GM18519 (cell line): ENCODE measurements at regions not wholly inside any gene's neighbourhood (a gene's known extent, or its start where the extent isn't known, plus 50 kb on each side); places are given as distances from the start of the nearest gene placed in this dataset.
"Not testable (repeated sequence)": the region's sequence is repeated elsewhere in the genome, so short reads cannot be mapped to it uniquely, and the experiment has no call there.

Source experiments
- ATAC-seq: cut with Tn5 transposase; IDR thresholded peaks from one replicate; pipeline ENCODE4 v1.9.1; 2021; ENCODE audit warnings: mild to moderate bottlenecking, moderate library complexity; ENCODE audit not compliant: unreplicated experiment, low FRiP score

GRCh38 chr10:56596257-56596656 lies 235.2 kb upstream of the ZWINT start:
- no peak for ATAC-seq

DNA sequence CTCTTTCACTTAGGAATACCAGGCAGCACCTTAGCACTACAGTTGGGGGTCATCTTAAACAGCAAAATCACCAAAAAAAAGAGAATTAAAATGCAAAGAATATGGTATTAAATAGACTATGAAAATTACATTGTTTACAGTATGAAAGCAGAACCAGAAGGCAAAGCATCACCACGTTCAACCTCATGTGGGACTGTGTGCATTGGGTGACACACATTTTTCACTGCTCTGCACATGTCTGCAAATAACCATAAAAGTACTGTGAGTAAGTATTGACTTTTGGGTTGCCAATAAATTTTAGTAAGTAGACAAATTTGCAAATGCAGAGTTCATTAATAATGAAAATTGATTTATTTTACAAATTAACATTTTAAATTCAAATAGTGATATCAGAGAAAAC lies 232.1 kb upstream of the ZWINT start:
- no peak for ATAC-seq

DNA sequence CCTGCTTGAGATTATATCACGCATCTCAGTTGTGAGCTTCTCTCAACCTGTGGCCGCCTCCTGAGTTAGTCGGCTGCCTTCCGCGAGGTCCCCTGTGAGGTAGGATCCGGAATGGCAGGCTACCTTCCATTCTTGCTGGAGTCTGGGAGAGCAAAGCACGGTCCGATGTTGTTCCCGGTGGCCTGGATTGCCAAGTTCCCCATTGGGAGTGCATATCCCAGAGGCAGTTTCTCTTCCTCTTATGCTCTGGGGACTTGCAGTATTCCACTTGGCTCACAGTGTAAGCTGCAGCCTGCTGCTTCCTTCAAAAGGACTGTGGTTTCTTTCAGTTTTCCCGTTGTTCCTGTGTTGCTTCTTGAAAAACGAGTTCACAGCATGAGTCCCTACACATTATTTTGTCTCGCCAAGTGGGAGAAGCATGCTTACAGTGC lies 225.4 kb upstream of the ZWINT start:
- no peak for ATAC-seq

GRCh38 chr10:56585447-56586171 lies 224.6 kb upstream of the ZWINT start:
- ATAC-seq: no peak

- ATAC-seq: no peak
Observed at GRCh38 chr10:56583316-56583715, 222.3 kb upstream of the ZWINT start.

DNA sequence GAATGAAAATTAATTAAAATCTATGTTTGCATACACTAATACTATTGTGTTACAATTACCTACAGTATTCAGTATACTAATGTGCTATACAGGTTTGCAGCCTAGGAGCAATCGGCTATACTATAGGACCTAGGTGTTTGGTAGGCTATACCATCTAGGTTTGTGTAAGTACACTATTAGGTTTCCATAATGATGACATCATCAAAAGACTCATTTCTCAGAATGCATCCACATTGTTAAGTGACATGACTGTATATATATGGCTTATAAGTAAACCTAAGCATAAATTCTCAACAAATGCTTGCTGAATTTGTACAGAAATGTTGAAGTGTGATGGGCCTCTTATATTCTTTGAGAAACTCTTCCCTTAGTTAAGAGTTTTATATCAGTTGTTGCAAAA lies 206.5 kb upstream of the ZWINT start:
- no peak for ATAC-seq

- no peak for ATAC-seq
Observed at GRCh38 chr10:56561336-56561735, 200.3 kb upstream of the ZWINT start.

GRCh38 chr10:56551037-56551436 lies 190.0 kb upstream of the ZWINT start:
- ATAC-seq: no peak

- no peak for ATAC-seq
Observed at GRCh38 chr10:56547163-56547562, 186.1 kb upstream of the ZWINT start.

- no peak for ATAC-seq
Observed at GRCh38 chr10:56537984-56538383, 176.9 kb upstream of the ZWINT start.

GRCh38 chr10:56522166-56522565 lies 161.1 kb upstream of the ZWINT start:
- no peak for ATAC-seq

- no peak for ATAC-seq
Observed at GRCh38 chr10:56508562-56508961, 147.5 kb upstream of the ZWINT start.

- ATAC-seq: no peak
Observed at GRCh38 chr10:56507033-56507432, 146.0 kb upstream of the ZWINT start.

DNA sequence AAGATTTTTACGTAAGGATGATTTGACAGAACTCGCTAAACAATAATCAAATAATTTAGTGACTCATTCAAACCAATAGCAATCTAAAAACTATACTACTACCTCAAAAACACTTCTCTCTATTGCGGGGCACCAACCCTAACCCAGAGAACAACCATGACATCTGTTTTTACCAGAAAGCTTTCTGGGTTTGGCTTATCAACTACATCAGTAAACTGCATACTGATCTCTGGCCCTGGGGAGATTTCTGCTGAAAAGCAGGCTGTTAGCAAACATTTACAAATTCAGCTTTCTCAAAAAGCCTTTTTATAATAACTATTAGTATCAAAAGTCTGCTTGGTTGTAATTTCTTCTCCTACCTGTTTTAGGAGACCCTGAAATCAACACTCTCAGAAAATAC lies 144.5 kb upstream of the ZWINT start:
- ATAC-seq: no peak

DNA sequence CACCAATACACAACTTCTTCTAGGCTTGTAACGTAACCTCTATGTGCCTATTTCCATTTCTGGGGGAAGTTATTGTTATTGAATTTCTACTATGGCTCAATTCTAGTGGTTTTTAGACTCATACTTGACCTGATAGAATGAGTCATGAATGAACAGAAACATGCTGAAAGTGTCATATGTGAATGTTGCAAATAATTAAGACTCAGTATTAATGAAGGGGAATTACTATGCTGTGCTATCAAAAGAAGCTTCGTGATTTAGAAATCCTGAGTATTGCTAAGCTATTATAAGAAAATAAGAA lies 135.1 kb upstream of the ZWINT start:
- ATAC-seq: no peak

GRCh38 chr10:56487746-56488145 lies 126.7 kb upstream of the ZWINT start:
- ATAC-seq: no peak

DNA sequence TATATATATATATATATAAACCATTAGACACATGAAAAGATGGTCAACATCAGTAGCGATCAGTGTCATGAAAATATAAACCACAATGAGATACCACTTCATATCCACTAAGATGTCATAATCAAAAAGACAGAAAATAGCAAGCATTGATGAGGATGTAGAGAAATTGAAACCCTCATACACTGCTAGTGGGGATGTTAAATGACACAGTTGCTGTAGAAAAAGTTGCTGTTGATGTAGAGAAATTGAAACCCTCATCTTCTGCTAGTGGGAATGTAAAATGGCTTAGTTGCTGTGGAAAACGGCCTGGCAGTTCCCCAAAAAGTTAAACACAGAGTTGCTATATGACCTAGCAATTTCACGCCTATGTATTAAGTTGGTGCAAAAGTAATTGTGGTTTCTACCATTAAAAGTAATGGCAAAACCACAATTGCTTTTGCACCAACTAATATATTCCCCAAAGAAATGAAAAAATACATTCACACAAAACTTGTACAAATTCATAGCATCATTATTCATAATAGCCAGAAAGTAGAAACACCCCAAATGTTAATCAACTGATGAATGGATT lies 120.5 kb upstream of the ZWINT start:
- ATAC-seq: no peak

- no peak for ATAC-seq
Observed at GRCh38 chr10:56472978-56473377, 111.9 kb upstream of the ZWINT start.

DNA sequence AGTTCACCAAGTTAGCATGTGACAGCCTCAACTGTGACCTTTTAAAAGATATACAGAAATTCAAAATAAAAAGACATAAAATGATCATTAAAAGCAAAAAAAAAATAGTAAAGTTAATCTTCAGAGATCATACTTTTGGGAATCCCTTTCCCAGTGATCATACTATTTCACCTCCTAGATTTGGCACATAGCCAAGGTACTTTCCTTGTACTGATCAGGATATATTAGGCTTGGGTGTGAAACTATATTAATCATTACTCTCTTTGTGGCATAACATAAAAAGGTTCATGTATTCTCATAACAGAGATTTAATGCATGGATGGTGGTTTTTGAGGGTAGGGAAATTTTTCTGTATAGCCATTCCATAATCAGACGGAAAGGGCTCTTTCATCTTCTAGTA lies 109.6 kb upstream of the ZWINT start:
- no peak for ATAC-seq

DNA sequence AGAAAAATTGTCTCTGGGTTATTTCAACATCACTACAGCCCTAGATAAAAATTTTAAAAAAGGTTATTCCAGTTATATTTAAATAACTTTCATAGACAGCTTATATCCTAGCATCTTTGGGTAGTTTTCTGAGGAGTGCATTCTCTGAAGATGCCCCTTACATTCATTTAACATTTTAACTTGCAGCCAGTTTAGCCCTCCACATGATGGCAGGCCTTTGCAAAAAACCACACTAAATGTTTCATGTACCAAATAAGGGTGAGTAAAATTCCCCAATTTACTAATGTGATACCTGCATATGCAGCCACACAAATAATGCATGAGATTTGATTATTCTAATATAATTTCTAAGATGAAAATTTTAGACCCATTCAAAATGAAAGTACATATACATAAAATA lies 108.4 kb upstream of the ZWINT start:
- no peak for ATAC-seq

DNA sequence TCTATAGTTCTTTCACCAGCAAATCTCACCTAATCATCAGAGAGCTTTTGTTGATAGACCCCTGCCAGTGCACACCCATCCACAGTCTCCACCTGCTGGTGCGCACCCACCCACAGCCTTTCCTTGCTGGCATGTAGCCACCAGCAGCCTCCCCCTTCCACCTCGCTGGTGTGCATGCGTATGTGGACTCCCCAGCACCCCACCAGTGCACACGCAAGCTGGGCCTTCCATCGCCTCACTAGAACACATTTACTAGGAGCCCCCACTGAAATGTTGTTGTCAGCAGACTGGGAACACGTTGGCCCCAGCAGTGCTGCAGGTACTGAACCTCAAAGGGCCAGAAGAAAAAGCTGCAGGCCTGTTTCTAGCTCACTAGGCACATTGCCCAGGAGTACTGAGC lies 104.9 kb upstream of the ZWINT start:
- ATAC-seq: no peak

DNA sequence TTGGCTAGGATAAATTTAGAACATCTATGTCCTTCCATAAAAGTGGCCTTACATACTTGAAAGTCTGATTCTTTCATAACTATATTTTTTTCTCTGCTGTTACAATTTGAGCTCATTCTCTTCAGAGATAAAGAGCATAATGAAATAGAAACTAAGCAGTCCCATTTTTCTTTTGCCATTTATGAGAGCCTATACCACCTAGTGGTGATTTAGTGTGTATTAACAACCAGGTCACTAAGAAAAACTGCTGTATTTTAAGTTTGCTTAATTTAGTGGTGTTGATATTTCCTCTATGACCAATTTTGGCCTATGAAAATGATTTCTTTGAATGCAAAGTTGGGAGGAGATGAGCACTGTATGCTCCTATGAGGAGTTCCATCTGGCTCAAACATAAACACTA lies 88.7 kb upstream of the ZWINT start:
- ATAC-seq: no peak

GRCh38 chr10:56447613-56448012 lies 86.6 kb upstream of the ZWINT start:
- ATAC-seq: not testable (repeated sequence)
